ENCODE measurements at regions not wholly inside any gene's neighbourhood (a gene's known extent, or its start where the extent isn't known, plus 50 kb on each side); places are given as distances from the start of the nearest gene placed in this dataset.

GRCh38 chr4:110278127-110278526 is 79.7 kb upstream of the ELOVL6 start (continued):
- TF ChIP-seq ZNF462 (CRISPR knock-in tag; IDR thresholded peaks at IDR 0.05), result no peak
- no peak for TF ChIP-seq CREB1 (CRISPR knock-in tag; IDR thresholded peaks at IDR 0.05; ENCODE audit: low read depth)
- no peak for TF ChIP-seq EZH2 (IDR thresholded peaks at IDR 0.05; ENCODE audit: low read depth, unreplicated experiment)
- no peak for TF ChIP-seq JUNB (IDR thresholded peaks at IDR 0.05; ENCODE audit: unreplicated experiment)

GRCh38 chr4:110275871-110276270 is 77.5 kb upstream of the ELOVL6 start:
- H3K4me1 ChIP-seq (ENCODE audit: insufficient read depth), result no peaks in the 10 kb centered on the region; the same call in 1 of the 2 replicates
- no peaks in the 10 kb centered on the region for H3K79me2 ChIP-seq (replicated peaks; ENCODE audit: insufficient read depth)
- H2AFZ ChIP-seq, result no peak overlapping the region
- Mint-ChIP-seq H3K9me3 (no peaks in the 10 kb centered on the region), H3K36me3 (ENCODE audit: low read depth) (no peaks in the 10 kb centered on the region), H3K27me3 (ENCODE audit: insufficient read depth, low read depth, poor library complexity) (peaks cover 4% of the 10 kb centered on the region), H3K4me1 (peaks cover 10% of the 10 kb centered on the region; the same call in 2 of the 3 replicates), H3K4me3 (no peak overlapping the region), H3K27ac (no peak overlapping the region)
- TF ChIP-seq NANOG (IDR thresholded peaks at IDR 0.05; ENCODE audit: borderline replicate concordance) (no peak), ZNF331 (CRISPR knock-in tag; IDR thresholded peaks at IDR 0.05; ENCODE audit: low read depth) (no peak), ETS1 (IDR thresholded peaks at IDR 0.05) (no peak), ZNF114 (CRISPR knock-in tag; IDR thresholded peaks at IDR 0.05) (no peak), JUNB (IDR thresholded peaks at IDR 0.05; ENCODE audit: unreplicated experiment) (no peak), ZNF462 (CRISPR knock-in tag; IDR thresholded peaks at IDR 0.05) (no peak), POLR2AphosphoS5 (IDR thresholded peaks at IDR 0.05; ENCODE audit: low read depth) (no peak)
- no peaks in the 10 kb centered on the region for H4K20me1 ChIP-seq (replicated peaks; ENCODE audit: insufficient read depth)
- H3K27ac ChIP-seq (ENCODE audit: low read depth), result no peak overlapping the region
- H3K36me3 ChIP-seq (ENCODE audit: insufficient read depth), result no peaks in the 10 kb centered on the region
- no peaks in the 10 kb centered on the region for H3K9me2 ChIP-seq (ENCODE audit: insufficient read depth)
- H3K27me3 ChIP-seq (ENCODE audit: insufficient read depth), result no peaks in the 10 kb centered on the region
- ATAC-seq (no peak), DNase-seq (ENCODE audit: low spot score) (no peak)
- H3F3A ChIP-seq (replicated peaks; ENCODE audit: low read depth), result no peaks in the 10 kb centered on the region
- no peak overlapping the region for H3K4me3 ChIP-seq
- no peak overlapping the region for H3K4me2 ChIP-seq
